H9 (cell line): ENCODE measurements at regions not wholly inside any gene's neighbourhood (a gene's known extent, or its start where the extent isn't known, plus 50 kb on each side); places are given as distances from the start of the nearest gene placed in this dataset.
"Not testable (repeated sequence)": the region's sequence is repeated elsewhere in the genome, so short reads cannot be mapped to it uniquely, and the experiment has no call there.

Source experiments
- DNase-seq: peaks from one replicate; pipeline ENCODE4 v3.0.0-alpha.2; 2017
- H2AFZ ChIP-seq: one replicate; pipeline ENCODE4 v1.6.1; 2013; ENCODE audit warnings: mild to moderate bottlenecking, low read length, control low read depth, moderate library complexity
- H2AK5ac ChIP-seq: 2 replicates; pipeline ENCODE4 v1.6.1; 2013; ENCODE audit warnings: low read length, control low read depth, mixed read lengths; ENCODE audit not compliant: insufficient read length
- H2BK120ac ChIP-seq: one replicate; pipeline ENCODE4 v1.6.1; 2013; ENCODE audit warnings: low read depth, mild to moderate bottlenecking, low read length, control low read depth, inconsistent platforms; ENCODE audit not compliant: poor library complexity, severe bottlenecking
- H2BK12ac ChIP-seq: 2 replicates; pipeline ENCODE4 v1.6.1; 2013; ENCODE audit warnings: low read length, control low read depth, mixed read lengths, low read depth; ENCODE audit not compliant: insufficient read length
- H2BK15ac ChIP-seq: 2 replicates; pipeline ENCODE4 v1.6.1; 2013; ENCODE audit warnings: low read depth, low read length, control low read depth
- H2BK20ac ChIP-seq: one replicate; pipeline ENCODE4 v1.6.1; 2013; ENCODE audit warnings: low read depth, mild to moderate bottlenecking, low read length, control low read depth, inconsistent platforms; ENCODE audit not compliant: poor library complexity, severe bottlenecking
- H2BK5ac ChIP-seq: 2 replicates; pipeline ENCODE4 v1.6.1; 2013; ENCODE audit warnings: low read length, control low read depth, mixed read lengths; ENCODE audit not compliant: insufficient read length
- H3K14ac ChIP-seq: 2 replicates; pipeline ENCODE4 v1.6.1; 2013; ENCODE audit warnings: low read length, control low read depth; ENCODE audit not compliant: insufficient read depth
- H3K18ac ChIP-seq: 2 replicates; pipeline ENCODE4 v1.6.1; 2013; ENCODE audit warnings: low read depth, mild to moderate bottlenecking, mixed read lengths, low read length, control low read depth; ENCODE audit not compliant: insufficient read length
- H3K23ac ChIP-seq: 2 replicates; pipeline ENCODE4 v1.6.1; 2013; ENCODE audit warnings: low read length, control low read depth, mixed read lengths, low read depth; ENCODE audit not compliant: insufficient read length
- H3K23me2 ChIP-seq: 2 replicates; pipeline ENCODE4 v1.6.1; 2013; ENCODE audit warnings: low read depth, mild to moderate bottlenecking, mixed read lengths, low read length, control low read depth; ENCODE audit not compliant: insufficient read length, poor library complexity, severe bottlenecking
- H3K27ac ChIP-seq: 2 replicates; pipeline ENCODE4 v1.5.1; 2013; ENCODE audit warnings: low read length, control low read depth, mixed read lengths, low read depth; ENCODE audit not compliant: insufficient read length
- H3K27me3 ChIP-seq: 2 replicates; pipeline ENCODE4 v1.6.1; 2013; ENCODE audit warnings: low read length, control low read depth, inconsistent platforms; ENCODE audit not compliant: insufficient read depth
- H3K4ac ChIP-seq: 2 replicates; pipeline ENCODE4 v1.6.1; 2013; ENCODE audit warnings: low read depth, mild to moderate bottlenecking, control low read depth, inconsistent platforms, low read length, moderate library complexity
- H3K4me1 ChIP-seq: 2 replicates; pipeline ENCODE4 v1.6.1; 2013; ENCODE audit warnings: low read length, control low read depth, inconsistent platforms; ENCODE audit not compliant: insufficient read depth
- H3K4me2 ChIP-seq: 2 replicates; pipeline ENCODE4 v1.6.1; 2013; ENCODE audit warnings: low read length, control low read depth, mixed read lengths; ENCODE audit not compliant: insufficient read length, insufficient read depth
- H3K56ac ChIP-seq: 2 replicates; pipeline ENCODE4 v1.6.1; 2013; ENCODE audit warnings: low read depth, mild to moderate bottlenecking, mixed read lengths, low read length, control low read depth; ENCODE audit not compliant: insufficient read length
- H3K79me1 ChIP-seq: 2 replicates; pipeline ENCODE4 v1.6.1; 2013; ENCODE audit warnings: low read depth, mild to moderate bottlenecking, moderate library complexity, low read length, control low read depth, inconsistent platforms; ENCODE audit not compliant: insufficient read depth, poor library complexity, severe bottlenecking
- H3K79me2 ChIP-seq: 2 replicates; pipeline ENCODE4 v1.6.1; 2013; ENCODE audit warnings: low read length, control low read depth, inconsistent platforms; ENCODE audit not compliant: insufficient read depth
- H3K9ac ChIP-seq: 2 replicates; pipeline ENCODE4 v1.6.1; 2013; ENCODE audit warnings: low read length, control low read depth, mixed read lengths; ENCODE audit not compliant: insufficient read length; ENCODE audit errors: extremely low read depth
- H3K9me3 ChIP-seq: one replicate; pipeline ENCODE4 v1.6.1; 2013; ENCODE audit warnings: low read depth, low read length, inconsistent platforms; ENCODE audit not compliant: control insufficient read depth
- H3T11ph ChIP-seq: one replicate; pipeline ENCODE4 v1.6.1; 2013; ENCODE audit warnings: mild to moderate bottlenecking, low read length, control low read depth, inconsistent platforms
- H4K20me1 ChIP-seq: one replicate; pipeline ENCODE4 v1.6.1; 2013; ENCODE audit not compliant: control insufficient read depth, insufficient read length, insufficient read depth
- H4K5ac ChIP-seq: 2 replicates; pipeline ENCODE4 v1.6.1; 2013; ENCODE audit warnings: low read depth, mild to moderate bottlenecking, mixed read lengths, low read length, control low read depth; ENCODE audit not compliant: insufficient read length
- H4K8ac ChIP-seq: replicated peaks from 2 replicates; pipeline ENCODE4 v1.6.1; 2013; ENCODE audit warnings: low read length, control low read depth, mixed read lengths, low read depth; ENCODE audit not compliant: insufficient read length
- H4K91ac ChIP-seq: 2 replicates; pipeline ENCODE4 v1.6.1; 2013; ENCODE audit warnings: low read depth, mild to moderate bottlenecking, moderate library complexity, mixed read lengths, low read length, control low read depth; ENCODE audit not compliant: insufficient read length
- H3K27ac Mint-ChIP-seq, 3 experiments: 2 replicates in 2 of 3; 3 replicates in 1 of 3; pipeline ENCODE4 v1.8.0; 2020 to 2021; ENCODE audit warnings: mixed read lengths in 3 of 3, mild to moderate bottlenecking in 1 of 3, moderate library complexity in 1 of 3
- H3K27me3 Mint-ChIP-seq: 2 replicates; pipeline ENCODE4 v1.8.0; 2021; ENCODE audit warnings: low read depth, mild to moderate bottlenecking, moderate library complexity, mixed read lengths
- H3K36me3 Mint-ChIP-seq, 3 experiments: 2 replicates in 2 of 3; 3 replicates in 1 of 3; pipeline ENCODE4 v1.8.0; 2020 to 2021; ENCODE audit warnings: low read depth in 3 of 3, mixed read lengths in 3 of 3; ENCODE audit not compliant: insufficient read depth in 1 of 3
- H3K4me1 Mint-ChIP-seq, 2 experiments: 2 replicates each; pipeline ENCODE4 v1.8.0; 2020; ENCODE audit warnings: mixed read lengths in 2 of 2
- H3K4me3 Mint-ChIP-seq, 2 experiments: 2 replicates in 1 of 2; 3 replicates in 1 of 2; pipeline ENCODE4 v1.8.0; 2020 to 2021; ENCODE audit warnings: mild to moderate bottlenecking in 2 of 2, mixed read lengths in 2 of 2, moderate library complexity in 1 of 2
- H3K9me3 Mint-ChIP-seq, 2 experiments: 2 replicates in 1 of 2; 3 replicates in 1 of 2; pipeline ENCODE4 v1.8.0; 2020; ENCODE audit warnings: mild to moderate bottlenecking in 2 of 2, mixed read lengths in 2 of 2, moderate library complexity in 1 of 2
- WGBS: extraction: QIAGEN DNeasy Blood & Tissue Kit; methylation state at CpG from one replicate; pipeline ENCODE4 v1.1.7; 2013; ENCODE audit warnings: missing lambda C conversion rate, low lambda C conversion rate, mixed read lengths; ENCODE audit not compliant: insufficient read length; ENCODE audit errors: extremely low coverage; 5-methylcytosine and 5-hydroxymethylcytosine counted together
- TF ChIP-seq, protein P1 (sequence below): fragments of 200-600 bp; sonication (generic); conservative IDR thresholded peaks from 3 replicates; pipeline ENCODE4 v1.8.0; 2021; ENCODE audit warnings: antibody characterized with exemption, mild to moderate bottlenecking

- TF ChIP-seq, protein P1, sequence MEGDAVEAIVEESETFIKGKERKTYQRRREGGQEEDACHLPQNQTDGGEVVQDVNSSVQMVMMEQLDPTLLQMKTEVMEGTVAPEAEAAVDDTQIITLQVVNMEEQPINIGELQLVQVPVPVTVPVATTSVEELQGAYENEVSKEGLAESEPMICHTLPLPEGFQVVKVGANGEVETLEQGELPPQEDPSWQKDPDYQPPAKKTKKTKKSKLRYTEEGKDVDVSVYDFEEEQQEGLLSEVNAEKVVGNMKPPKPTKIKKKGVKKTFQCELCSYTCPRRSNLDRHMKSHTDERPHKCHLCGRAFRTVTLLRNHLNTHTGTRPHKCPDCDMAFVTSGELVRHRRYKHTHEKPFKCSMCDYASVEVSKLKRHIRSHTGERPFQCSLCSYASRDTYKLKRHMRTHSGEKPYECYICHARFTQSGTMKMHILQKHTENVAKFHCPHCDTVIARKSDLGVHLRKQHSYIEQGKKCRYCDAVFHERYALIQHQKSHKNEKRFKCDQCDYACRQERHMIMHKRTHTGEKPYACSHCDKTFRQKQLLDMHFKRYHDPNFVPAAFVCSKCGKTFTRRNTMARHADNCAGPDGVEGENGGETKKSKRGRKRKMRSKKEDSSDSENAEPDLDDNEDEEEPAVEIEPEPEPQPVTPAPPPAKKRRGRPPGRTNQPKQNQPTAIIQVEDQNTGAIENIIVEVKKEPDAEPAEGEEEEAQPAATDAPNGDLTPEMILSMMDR = no peak
- H4K20me1 ChIP-seq = no peaks in the 10 kb centered on the region
- H3K27ac Mint-ChIP-seq = no peak overlapping the region
- H3K9me3 Mint-ChIP-seq = peaks cover 28 to 37% of the 10 kb centered on the region in 2 experiments
- H3K4me1 Mint-ChIP-seq = 0 out of 4 replicates have a peak, but pooled peaks cover 0 to 3% of the 10 kb centered on the region in 2 experiments
- H3K4me1 ChIP-seq = no peaks in the 10 kb centered on the region
- H3K4me3 Mint-ChIP-seq = no peak overlapping the region
- no peak overlapping the region for H3K4ac ChIP-seq
- no peak overlapping the region for H4K5ac ChIP-seq
- H3K79me2 ChIP-seq = no peaks in the 10 kb centered on the region
- no peak overlapping the region for H3K27ac ChIP-seq
- H4K8ac ChIP-seq = no peak overlapping the region
- H2BK5ac ChIP-seq = no peak overlapping the region
- no peak overlapping the region for H3K14ac ChIP-seq
- no peak overlapping the region for H3K23ac ChIP-seq
- H3K23me2 ChIP-seq = no peaks in the 10 kb centered on the region
- H3T11ph ChIP-seq = no peak overlapping the region
- no peak overlapping the region for H3K18ac ChIP-seq
- no peak overlapping the region for H2BK12ac ChIP-seq
- H2BK120ac ChIP-seq = no peak overlapping the region
- no peak for DNase-seq
- no peak overlapping the region for H2BK20ac ChIP-seq
- no peak overlapping the region for H3K56ac ChIP-seq
- peaks cover 6 to 24% (median 7%) of the 10 kb centered on the region in 3 experiments for H3K36me3 Mint-ChIP-seq
- H2AFZ ChIP-seq = no peak overlapping the region
- H3K9ac ChIP-seq = no peak overlapping the region
- H4K91ac ChIP-seq = no peak overlapping the region
- no peak overlapping the region for H2BK15ac ChIP-seq
- no peaks in the 10 kb centered on the region for H3K27me3 Mint-ChIP-seq
- H2AK5ac ChIP-seq = no peak overlapping the region
- no CpG with 5 or more reads among the region's 2 CpGs for WGBS
- H3K4me2 ChIP-seq = no peak overlapping the region
- H3K27me3 ChIP-seq = no peaks in the 10 kb centered on the region
- no peaks in the 10 kb centered on the region for H3K9me3 ChIP-seq
- no peaks in the 10 kb centered on the region for H3K79me1 ChIP-seq
Observed at GRCh38 chr5:92283521-92283920, 900.4 kb upstream of the ARRDC3 start.

DNA sequence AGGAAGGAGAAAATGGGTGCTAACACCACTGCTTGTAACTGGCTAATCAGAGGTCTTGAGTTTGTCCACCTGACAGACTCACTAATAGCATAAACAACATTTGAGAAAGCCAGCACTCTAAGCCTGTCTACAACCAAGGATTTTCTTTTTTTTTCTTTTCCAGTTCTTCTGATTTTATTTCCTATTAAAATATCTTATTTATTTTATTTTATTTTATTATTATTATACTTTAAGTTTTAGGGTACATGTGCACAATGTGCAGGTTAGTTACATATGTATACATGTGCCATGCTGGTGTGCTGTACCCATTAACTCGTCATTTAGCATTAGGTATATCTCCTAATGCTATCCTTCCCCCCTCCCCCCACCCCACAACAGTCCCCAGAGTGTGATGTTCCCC lies 888.6 kb upstream of the ARRDC3 start:
- not testable (repeated sequence) for H3K79me1 ChIP-seq, H3K14ac ChIP-seq, H3T11ph ChIP-seq, H3K79me2 ChIP-seq, H3K56ac ChIP-seq, H2AK5ac ChIP-seq, H3K9me3 ChIP-seq, H3K27me3 ChIP-seq, H4K8ac ChIP-seq, H4K5ac ChIP-seq, H3K4ac ChIP-seq, H2BK15ac ChIP-seq, H3K4me1 Mint-ChIP-seq, H3K9ac ChIP-seq, H4K20me1 ChIP-seq, H3K18ac ChIP-seq, H3K23me2 ChIP-seq, H3K27ac Mint-ChIP-seq, H2BK12ac ChIP-seq, H2BK20ac ChIP-seq, H3K27me3 Mint-ChIP-seq, H4K91ac ChIP-seq, H3K27ac ChIP-seq, H2BK5ac ChIP-seq, H3K23ac ChIP-seq, DNase-seq, H2BK120ac ChIP-seq, H3K9me3 Mint-ChIP-seq, H3K4me2 ChIP-seq, H2AFZ ChIP-seq, H3K4me1 ChIP-seq, H3K4me3 Mint-ChIP-seq
- peaks cover 0 to 14% (median 0%) of the 10 kb centered on the region in 3 experiments; a peak in 3 of 7 replicates for H3K36me3 Mint-ChIP-seq
- no CpG with 5 or more reads among the region's 1 CpG for WGBS
